IMR-90 (cell line): ENCODE measurements at regions not wholly inside any gene's neighbourhood (a gene's known extent, or its start where the extent isn't known, plus 50 kb on each side); places are given as distances from the start of the nearest gene placed in this dataset.
"Not testable (repeated sequence)": the region's sequence is repeated elsewhere in the genome, so short reads cannot be mapped to it uniquely, and the experiment has no call there.

ENCODE experiments used
- ATAC-seq: fragments of 200-7000 bp; cut with Tn5 transposase; 2 replicates; pipeline ENCODE4 v1.9.1; 2020; ENCODE audit warnings: low read depth, mild to moderate bottlenecking, moderate library complexity
- BruUV-seq: library from RNA; stranded (reverse); fragments of 400-500 nt; replicated peaks from 2 replicates; lab custom pipeline; 2021; lab: Mats Ljungman, UMichigan
- CTCF ChIA-PET: fragments of 300-600 bp; formaldehyde crosslinking; extraction: SDS; loops from one replicate; lab custom pipeline; 2021; ENCODE audit warnings: antibody characterized with exemption; lab: Yijun Ruan, JAX
- POLR2A ChIA-PET: fragments of 300-600 bp; sonication (Branson Sonifier 250); formaldehyde crosslinking; loops from one replicate; lab custom pipeline; 2022; ENCODE audit warnings: antibody characterized with exemption; ENCODE audit not compliant: unreplicated experiment; lab: Charles Lee
- DNase-seq: peaks from one replicate; pipeline ENCODE4 v3.0.0; 2013
- H2AFZ ChIP-seq: replicated peaks from 2 replicates; pipeline ENCODE3; 2013; ENCODE audit warnings: low read length, mild to moderate bottlenecking; ENCODE audit not compliant: poor library complexity
- H2AK5ac ChIP-seq: 2 replicates; pipeline ENCODE4 v1.6.1; 2013; ENCODE audit warnings: low read depth, low read length, inconsistent platforms
- H2AK9ac ChIP-seq: replicated peaks from 2 replicates; pipeline ENCODE3; 2013; ENCODE audit warnings: mild to moderate bottlenecking, low read depth, low read length, moderate library complexity; ENCODE audit not compliant: poor library complexity
- H2BK120ac ChIP-seq: 2 replicates; pipeline ENCODE4 v1.6.1; 2013; ENCODE audit warnings: low read depth, low read length, inconsistent platforms
- H2BK15ac ChIP-seq: 3 replicates; pipeline ENCODE4 v1.6.1; 2013; ENCODE audit warnings: low read depth, low read length, inconsistent platforms
- H2BK20ac ChIP-seq: 2 replicates; pipeline ENCODE4 v1.6.1; 2013; ENCODE audit warnings: low read depth, mild to moderate bottlenecking, inconsistent platforms, low read length, moderate library complexity
- H2BK5ac ChIP-seq: 2 replicates; pipeline ENCODE4 v1.6.1; 2013; ENCODE audit warnings: mild to moderate bottlenecking, low read depth, low read length, inconsistent platforms; ENCODE audit not compliant: poor library complexity, severe bottlenecking
- H3K14ac ChIP-seq: replicated peaks from 2 replicates; pipeline ENCODE4 v1.6.1; 2013; ENCODE audit warnings: low read depth, low read length, inconsistent platforms
- H3K18ac ChIP-seq: 2 replicates; pipeline ENCODE4 v1.6.1; 2013; ENCODE audit warnings: low read depth, low read length, control low read depth
- H3K23ac ChIP-seq: 2 replicates; pipeline ENCODE4 v1.6.1; 2013; ENCODE audit warnings: low read depth, low read length, inconsistent platforms
- H3K27ac ChIP-seq: 2 replicates; pipeline ENCODE4 v1.5.1; 2013; ENCODE audit warnings: mild to moderate bottlenecking, control low read depth, low read length; ENCODE audit not compliant: insufficient read depth
- H3K27me3 ChIP-seq: 2 replicates; pipeline ENCODE4 v1.6.1; 2013; ENCODE audit warnings: low read length; ENCODE audit not compliant: control insufficient read depth, insufficient read depth
- H3K36me3 ChIP-seq: 2 replicates; pipeline ENCODE4 v1.6.1; 2013; ENCODE audit warnings: low read length, mixed read lengths; ENCODE audit not compliant: control insufficient read depth, insufficient read depth
- H3K4ac ChIP-seq: 2 replicates; pipeline ENCODE4 v1.6.1; 2013; ENCODE audit warnings: low read depth, low read length, inconsistent platforms
- H3K4me1 ChIP-seq: 2 replicates; pipeline ENCODE4 v1.6.1; 2013; ENCODE audit warnings: low read length, mixed read lengths; ENCODE audit not compliant: control insufficient read depth, insufficient read depth
- H3K4me2 ChIP-seq: 2 replicates; pipeline ENCODE4 v1.6.1; 2013; ENCODE audit warnings: low read depth, mild to moderate bottlenecking, control low read depth, low read length, moderate library complexity
- H3K4me3 ChIP-seq: 2 replicates; pipeline ENCODE4 v1.5.1; 2013; ENCODE audit warnings: low read depth, mild to moderate bottlenecking, control low read depth, low read length, moderate library complexity; ENCODE audit not compliant: insufficient read depth
- H3K56ac ChIP-seq: 2 replicates; pipeline ENCODE4 v1.6.1; 2013; ENCODE audit warnings: low read length, inconsistent platforms; ENCODE audit not compliant: insufficient read depth; ENCODE audit errors: extremely low read depth
- H3K79me1 ChIP-seq, 2 experiments: 2 replicates each; pipeline ENCODE4 v1.6.1; 2013; ENCODE audit warnings: low read length in 2 of 2, inconsistent platforms in 1 of 2, low read depth in 1 of 2
- H3K9ac ChIP-seq: 2 replicates; pipeline ENCODE4 v1.6.1; 2013; ENCODE audit warnings: low read depth, low read length, control low read depth
- H3K9me1 ChIP-seq: 2 replicates; pipeline ENCODE4 v1.6.1; 2013; ENCODE audit warnings: low read length, inconsistent platforms; ENCODE audit not compliant: insufficient read depth
- H3K9me3 ChIP-seq: 2 replicates; pipeline ENCODE4 v1.6.1; 2013; ENCODE audit warnings: low read length; ENCODE audit not compliant: control insufficient read depth, insufficient read depth
- H4K20me1 ChIP-seq: 2 replicates; pipeline ENCODE4 v1.6.1; 2013; ENCODE audit warnings: low read length, inconsistent platforms; ENCODE audit not compliant: insufficient read depth
- H4K5ac ChIP-seq: 2 replicates; pipeline ENCODE4 v1.6.1; 2013; ENCODE audit warnings: mild to moderate bottlenecking, low read depth, low read length, control low read depth
- H4K8ac ChIP-seq, 2 experiments: 2 replicates each; pipeline ENCODE4 v1.6.1; 2013; ENCODE audit warnings: low read depth in 2 of 2, low read length in 2 of 2, control low read depth in 1 of 2, inconsistent platforms in 1 of 2
- H4K91ac ChIP-seq: 2 replicates; pipeline ENCODE4 v1.6.1; 2013; ENCODE audit warnings: low read depth, low read length, inconsistent platforms; ENCODE audit not compliant: insufficient read depth
- WGBS, 2 experiments: methylation state at CpG; one replicate each; pipeline versions ENCODE4 v1.1.5 to v1.1.7; 2013; ENCODE audit warnings: missing lambda C conversion rate in 2 of 2; ENCODE audit not compliant: insufficient read length in 1 of 2; ENCODE audit errors: extremely low coverage in 2 of 2; 5-methylcytosine and 5-hydroxymethylcytosine counted together
- dilution Hi-C: fragments of 300-500 bp; cut with HindIII; formaldehyde crosslinking; loops from one replicate; pipeline ENCODE4 v1.14.3; 2018; ENCODE audit warnings: low sequenced_read_pairs; ENCODE audit not compliant: unreplicated experiment
- in situ Hi-C: fragments of 300-500 bp; cut with MboI; formaldehyde crosslinking; loops from 3 replicates; pipeline ENCODE4 v1.14.3; 2019; ENCODE audit warnings: low sequenced_read_pairs, inconsistent platforms, mixed read lengths
- intact Hi-C: fragments of 100-400 bp; cut with micrococcal nuclease; formaldehyde crosslinking; loops from 2 replicates; pipeline ENCODE4 v1.10.0; 2022

- WGBS, 2 experiments: no CpG with 5 or more reads among the region's 1 CpG
- dilution Hi-C loops, H3K56ac ChIP-seq: not testable (repeated sequence)
These were observed 234.2 kb downstream of the NR2F1-AS1 start for GRCh38 chr5:93346850-93347249.

More at GRCh38 chr5:93346850-93347249, 234.2 kb downstream of the NR2F1-AS1 start:
- H3K4me3 ChIP-seq, BruUV-seq, DNase-seq, in situ Hi-C loops, H3K18ac ChIP-seq, H3K27ac ChIP-seq, H3K9ac ChIP-seq, H3K27me3 ChIP-seq, H2BK15ac ChIP-seq, H4K91ac ChIP-seq, H2BK5ac ChIP-seq, H2AK9ac ChIP-seq, H4K8ac ChIP-seq, H3K23ac ChIP-seq, H2AFZ ChIP-seq, H2BK20ac ChIP-seq, intact Hi-C loops, H3K4ac ChIP-seq, H3K4me1 ChIP-seq, CTCF ChIA-PET, H2BK120ac ChIP-seq, H3K4me2 ChIP-seq, H3K14ac ChIP-seq, ATAC-seq, H3K36me3 ChIP-seq, H3K9me3 ChIP-seq, H4K20me1 ChIP-seq, H4K5ac ChIP-seq, H3K9me1 ChIP-seq, H3K79me1 ChIP-seq: not testable (repeated sequence)
- H2AK5ac ChIP-seq: 0 out of 2 replicates have a peak overlapping the region, but pooled peaks have one; percentile 13
- POLR2A ChIA-PET: interaction anchor here (0.6 kb wide), 1 partner anchor 12 kb away, joined by 3 read pairs; no protein-coding TSS in a partner anchor
